ENCODE measurements at regions not wholly inside any gene's neighbourhood (a gene's known extent, or its start where the extent isn't known, plus 50 kb on each side); places are given as distances from the start of the nearest gene placed in this dataset.
"Not testable (repeated sequence)": the region's sequence is repeated elsewhere in the genome, so short reads cannot be mapped to it uniquely, and the experiment has no call there.

- ATAC-seq: no peak
Observed at GRCh38 chr5:174900240-174900865, 176.0 kb downstream of the MSX2 start.

GRCh38 chr5:174897281-174897950 lies 173.0 kb downstream of the MSX2 start:
- ATAC-seq: no peak

GRCh38 chr5:174895360-174895759 lies 171.0 kb downstream of the MSX2 start:
- no peak for ATAC-seq

- ATAC-seq: no peak
Observed at GRCh38 chr5:174892742-174893141, 168.4 kb downstream of the MSX2 start.

GRCh38 chr5:174880412-174881200 lies 156.2 kb downstream of the MSX2 start:
- not testable (repeated sequence) for ATAC-seq

GRCh38 chr5:174877987-174878386 lies 153.6 kb downstream of the MSX2 start:
- ATAC-seq: no peak

- no peak for ATAC-seq
Observed at GRCh38 chr5:174872271-174872670, 147.9 kb downstream of the MSX2 start.

GRCh38 chr5:174852143-174852542 lies 127.8 kb downstream of the MSX2 start:
- no peak for ATAC-seq

GRCh38 chr5:174850565-174851169 lies 126.3 kb downstream of the MSX2 start:
- no peak for ATAC-seq

- ATAC-seq: no peak
Observed at GRCh38 chr5:174849426-174849825, 125.0 kb downstream of the MSX2 start.

GRCh38 chr5:174844971-174845370 lies 120.6 kb downstream of the MSX2 start:
- no peak for ATAC-seq

GRCh38 chr5:174843263-174844250 lies 119.2 kb downstream of the MSX2 start:
- no peak for ATAC-seq

GRCh38 chr5:174840435-174840834 lies 116.1 kb downstream of the MSX2 start:
- ATAC-seq: no peak

GRCh38 chr5:174839196-174839595 lies 114.8 kb downstream of the MSX2 start:
- no peak for ATAC-seq

GRCh38 chr5:174837919-174838902 lies 113.8 kb downstream of the MSX2 start:
- ATAC-seq: no peak

GRCh38 chr5:174834081-174834480 lies 109.7 kb downstream of the MSX2 start:
- no peak for ATAC-seq

- no peak for ATAC-seq
Observed at GRCh38 chr5:174832811-174833210, 108.4 kb downstream of the MSX2 start.

- no peak for ATAC-seq
Observed at GRCh38 chr5:174832025-174832424, 107.6 kb downstream of the MSX2 start.

- ATAC-seq: no peak
Observed at GRCh38 chr5:174831031-174831660, 106.8 kb downstream of the MSX2 start.

- ATAC-seq: no peak
Observed at GRCh38 chr5:174829511-174829864, 105.1 kb downstream of the MSX2 start.
